ENCODE measurements at regions not wholly inside any gene's neighbourhood (a gene's known extent, or its start where the extent isn't known, plus 50 kb on each side); places are given as distances from the start of the nearest gene placed in this dataset.
A peak's percentile ranks its signal among the peaks of the same experiment; 100 is the strongest.

- Histone ChIP-seq H3K27me3 (ENCODE audit: insufficient read depth, low read depth) (no peaks in the 10 kb centered on the region), H4K20me1 (ENCODE audit: insufficient read depth) (no peaks in the 10 kb centered on the region), H3K4me2 (no peak overlapping the region), H3K9ac (no peak overlapping the region), H3K4me3 (IDR thresholded peaks at IDR 0.05; ENCODE audit: insufficient read depth, low read depth, low read length) (no peak overlapping the region), H3K27ac (no peak overlapping the region), H3K4me1 (ENCODE audit: low read depth, poor library complexity, severe bottlenecking) (no peaks in the 10 kb centered on the region), H3K79me2 (ENCODE audit: insufficient read depth, low read depth) (no peaks in the 10 kb centered on the region), H3K36me3 (ENCODE audit: insufficient read depth) (no peaks in the 10 kb centered on the region), H2AFZ (ENCODE audit: low read depth) (no peak overlapping the region)
- TF ChIP-seq CTCF (conservative IDR thresholded peaks at IDR 0.05; ENCODE audit: low read depth, low read length), result no peak
These were observed 367.6 kb downstream of the THBS2 start for GRCh38 chr6:168885751-168886742.

DNA sequence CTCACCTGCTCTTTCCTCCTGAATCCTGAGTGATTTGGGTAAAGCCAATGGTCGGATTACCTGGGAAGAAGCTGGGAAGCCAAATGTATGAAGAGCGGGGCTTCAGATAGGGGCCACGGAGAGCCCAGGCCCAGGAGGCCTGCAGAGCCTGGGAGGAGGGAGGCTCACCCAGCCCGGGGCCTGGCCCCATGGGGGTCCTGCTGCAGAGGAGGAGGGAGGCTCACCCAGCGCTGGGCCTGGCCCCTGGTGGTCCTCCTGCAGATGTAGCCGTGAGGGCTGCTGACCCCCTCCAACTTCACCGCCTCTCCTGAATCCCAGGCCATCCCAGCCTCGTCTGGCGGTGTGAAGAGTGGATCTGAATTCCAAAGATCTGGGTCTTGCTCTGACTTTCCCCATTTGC, 368.4 kb downstream of the THBS2 start:
- Histone ChIP-seq H3K79me2 (ENCODE audit: insufficient read depth, low read depth) (no peaks in the 10 kb centered on the region), H2AFZ (ENCODE audit: low read depth) (no peak overlapping the region), H3K36me3 (ENCODE audit: insufficient read depth) (no peaks in the 10 kb centered on the region), H3K9ac (no peak overlapping the region), H3K27me3 (ENCODE audit: insufficient read depth, low read depth) (no peaks in the 10 kb centered on the region), H3K4me2 (no peak overlapping the region), H3K4me1 (ENCODE audit: low read depth, poor library complexity, severe bottlenecking) (no peaks in the 10 kb centered on the region), H3K4me3 (IDR thresholded peaks at IDR 0.05; ENCODE audit: insufficient read depth, low read depth, low read length) (no peak overlapping the region), H4K20me1 (ENCODE audit: insufficient read depth) (no peaks in the 10 kb centered on the region), H3K27ac (no peak overlapping the region)
- TF ChIP-seq CTCF (conservative IDR thresholded peaks at IDR 0.05; ENCODE audit: low read depth, low read length), result no peak

GRCh38 chr6:168884646-168885086, 369.0 kb downstream of the THBS2 start:
- H4K20me1 ChIP-seq (ENCODE audit: insufficient read depth), result no peaks in the 10 kb centered on the region
- no peaks in the 10 kb centered on the region for H3K79me2 ChIP-seq (ENCODE audit: insufficient read depth, low read depth)
- H3K4me2 ChIP-seq, result peak overlapping the region; percentile 7; the same call in 1 of the 2 replicates
- no peaks in the 10 kb centered on the region for H3K36me3 ChIP-seq (ENCODE audit: insufficient read depth)
- peak; percentile 72 for TF ChIP-seq CTCF (conservative IDR thresholded peaks at IDR 0.05; ENCODE audit: low read depth, low read length)
- no peak overlapping the region for H3K4me3 ChIP-seq (IDR thresholded peaks at IDR 0.05; ENCODE audit: insufficient read depth, low read depth, low read length)
- H3K27me3 ChIP-seq (ENCODE audit: insufficient read depth, low read depth), result no peaks in the 10 kb centered on the region
- no peak overlapping the region for H3K27ac ChIP-seq
- H2AFZ ChIP-seq (ENCODE audit: low read depth), result peak overlapping the region; percentile 39; the same call in 1 of the 2 replicates
- H3K4me1 ChIP-seq (ENCODE audit: low read depth, poor library complexity, severe bottlenecking), result no peaks in the 10 kb centered on the region
- H3K9ac ChIP-seq, result no peak overlapping the region

- H3K27ac ChIP-seq, result no peak overlapping the region
- no peak for TF ChIP-seq CTCF (conservative IDR thresholded peaks at IDR 0.05; ENCODE audit: low read depth, low read length)
- H3K4me3 ChIP-seq (IDR thresholded peaks at IDR 0.05; ENCODE audit: insufficient read depth, low read depth, low read length), result no peak overlapping the region
- no peaks in the 10 kb centered on the region for H3K79me2 ChIP-seq (ENCODE audit: insufficient read depth, low read depth)
- no peak overlapping the region for H3K9ac ChIP-seq
- H3K4me1 ChIP-seq (ENCODE audit: low read depth, poor library complexity, severe bottlenecking), result no peaks in the 10 kb centered on the region
- no peaks in the 10 kb centered on the region for H4K20me1 ChIP-seq (ENCODE audit: insufficient read depth)
- peak overlapping the region; percentile 7; the same call in 1 of the 2 replicates for H3K4me2 ChIP-seq
- peak overlapping the region; percentile 39; the same call in 1 of the 2 replicates for H2AFZ ChIP-seq (ENCODE audit: low read depth)
- no peaks in the 10 kb centered on the region for H3K27me3 ChIP-seq (ENCODE audit: insufficient read depth, low read depth)
- no peaks in the 10 kb centered on the region for H3K36me3 ChIP-seq (ENCODE audit: insufficient read depth)
These were observed 369.5 kb downstream of the THBS2 start for GRCh38 chr6:168884050-168884645.
